ENCODE measurements at regions not wholly inside any gene's neighbourhood (a gene's known extent, or its start where the extent isn't known, plus 50 kb on each side); places are given as distances from the start of the nearest gene placed in this dataset.
"Not testable (repeated sequence)": the region's sequence is repeated elsewhere in the genome, so short reads cannot be mapped to it uniquely, and the experiment has no call there.

GRCh38 chr6:68122975-68123374, 512.1 kb upstream of the ADGRB3 start:
- SMC1A ChIA-PET (ENCODE audit: uncharacterized antibody, unreplicated experiment); CTCF ChIA-PET; H3K9ac ChIP-seq (ENCODE audit: control insufficient read depth, insufficient read depth, low read length); ATAC-seq; H3K27me3 ChIP-seq (replicated peaks in 1 of 2; ENCODE audit: control insufficient read depth in 2 of 2, insufficient read depth in 2 of 2, low read length in 1 of 2); H3K4me1 ChIP-seq (ENCODE audit: control insufficient read depth, insufficient read depth, low read length); H3K36me3 ChIP-seq (ENCODE audit: control insufficient read depth in 2 of 2, insufficient read depth in 2 of 2, low read length in 1 of 2); H3K4me2 ChIP-seq (ENCODE audit: control insufficient read depth, insufficient read depth); in situ Hi-C loops (cut with MboI); FAIRE-seq; RAD21 ChIA-PET (ENCODE audit: unreplicated experiment); BruUV-seq (replicated peaks); H2AFZ ChIP-seq (ENCODE audit: control insufficient read depth, low read depth, low read length); H4K20me1 ChIP-seq (ENCODE audit: control insufficient read depth, insufficient read depth); POLR2A ChIA-PET; intact Hi-C loops (cut with micrococcal nuclease; ENCODE audit: unreplicated experiment); DNase-seq (ENCODE audit: low read depth, low spot score); H3K9me3 ChIP-seq (replicated peaks; ENCODE audit: control insufficient read depth, insufficient read depth, low read length); H3K4me3 ChIP-seq; H3K79me2 ChIP-seq (ENCODE audit: control insufficient read depth, insufficient read depth, low read length); H3K27ac ChIP-seq (ENCODE audit: control insufficient read depth, insufficient read depth): not testable (repeated sequence)
- 45% methylated on average over 2 of the region's 2 CpGs for WGBS (ENCODE audit: insufficient coverage, insufficient replicate concordance, low lambda C conversion rate, missing lambda C conversion rate)

GRCh38 chr6:68122032-68122431, 513.0 kb upstream of the ADGRB3 start:
- H3K27ac ChIP-seq (ENCODE audit: control insufficient read depth, insufficient read depth), result no peak overlapping the region
- DNase-seq (ENCODE audit: low read depth, low spot score), result no peak
- ChIA-PET RAD21 (ENCODE audit: unreplicated experiment) (no interaction called here), SMC1A (ENCODE audit: uncharacterized antibody, unreplicated experiment) (no interaction called here), CTCF (no interaction called here), POLR2A (no interaction called here)
- H3K27me3 ChIP-seq (replicated peaks in 1 of 2; ENCODE audit: control insufficient read depth in 2 of 2, insufficient read depth in 2 of 2, low read length in 1 of 2), result no peaks in the 10 kb centered on the region
- H4K20me1 ChIP-seq (ENCODE audit: control insufficient read depth, insufficient read depth), result no peaks in the 10 kb centered on the region
- TF ChIP-seq MYB (IDR thresholded peaks at IDR 0.05; ENCODE audit: borderline replicate concordance, low read depth, low read length) (no peak), ZNF592 (IDR thresholded peaks at IDR 0.05) (no peak), CBX5 (IDR thresholded peaks at IDR 0.05; ENCODE audit: low read depth) (peak; percentile 31; the same call in 1 of the 2 replicates)
- no peak for FAIRE-seq
- H3K4me3 ChIP-seq, result no peak overlapping the region
- H3K4me2 ChIP-seq (ENCODE audit: control insufficient read depth, insufficient read depth), result no peak overlapping the region
- H3K9me3 ChIP-seq (replicated peaks; ENCODE audit: control insufficient read depth, insufficient read depth, low read length), result peaks cover 9% of the 10 kb centered on the region; the same call in 2 of the 3 replicates
- no peak for ATAC-seq
- no peaks in the 10 kb centered on the region for H3K36me3 ChIP-seq (ENCODE audit: control insufficient read depth in 2 of 2, insufficient read depth in 2 of 2, low read length in 1 of 2)
- H2AFZ ChIP-seq (ENCODE audit: control insufficient read depth, low read depth, low read length), result no peak overlapping the region
- intact Hi-C loops (cut with micrococcal nuclease; ENCODE audit: unreplicated experiment) (no loop called here), in situ Hi-C loops (cut with MboI) (no loop called here)
- H3K9ac ChIP-seq (ENCODE audit: control insufficient read depth, insufficient read depth, low read length), result no peak overlapping the region
- H3K79me2 ChIP-seq (ENCODE audit: control insufficient read depth, insufficient read depth, low read length), result no peaks in the 10 kb centered on the region
- 46% methylated on average over 2 of the region's 2 CpGs for WGBS (ENCODE audit: insufficient coverage, insufficient replicate concordance, low lambda C conversion rate, missing lambda C conversion rate)
- no peaks in the 10 kb centered on the region for H3K4me1 ChIP-seq (ENCODE audit: control insufficient read depth, insufficient read depth, low read length)
- BruUV-seq (replicated peaks), result no TSS peak

GRCh38 chr6:68120954-68121353, 514.1 kb upstream of the ADGRB3 start:
- intact Hi-C loops (cut with micrococcal nuclease; ENCODE audit: unreplicated experiment); POLR2A ChIA-PET; in situ Hi-C loops (cut with MboI); SMC1A ChIA-PET (ENCODE audit: uncharacterized antibody, unreplicated experiment); H3K4me1 ChIP-seq (ENCODE audit: control insufficient read depth, insufficient read depth, low read length); H3K79me2 ChIP-seq (ENCODE audit: control insufficient read depth, insufficient read depth, low read length); H3K9me3 ChIP-seq (replicated peaks; ENCODE audit: control insufficient read depth, insufficient read depth, low read length); DNase-seq (ENCODE audit: low read depth, low spot score); FAIRE-seq; H3K4me3 ChIP-seq; CTCF ChIA-PET; H3K36me3 ChIP-seq (ENCODE audit: control insufficient read depth in 2 of 2, insufficient read depth in 2 of 2, low read length in 1 of 2); ATAC-seq; H3K27me3 ChIP-seq (replicated peaks in 1 of 2; ENCODE audit: control insufficient read depth in 2 of 2, insufficient read depth in 2 of 2, low read length in 1 of 2); H3K4me2 ChIP-seq (ENCODE audit: control insufficient read depth, insufficient read depth); H3K9ac ChIP-seq (ENCODE audit: control insufficient read depth, insufficient read depth, low read length); H4K20me1 ChIP-seq (ENCODE audit: control insufficient read depth, insufficient read depth); BruUV-seq (replicated peaks); H3K27ac ChIP-seq (ENCODE audit: control insufficient read depth, insufficient read depth); H2AFZ ChIP-seq (ENCODE audit: control insufficient read depth, low read depth, low read length); RAD21 ChIA-PET (ENCODE audit: unreplicated experiment): not testable (repeated sequence)
- 79% methylated on average over 2 of the region's 2 CpGs for WGBS (ENCODE audit: insufficient coverage, insufficient replicate concordance, low lambda C conversion rate, missing lambda C conversion rate)
